ENCODE measurements at regions not wholly inside any gene's neighbourhood (a gene's known extent, or its start where the extent isn't known, plus 50 kb on each side); places are given as distances from the start of the nearest gene placed in this dataset.

DNA sequence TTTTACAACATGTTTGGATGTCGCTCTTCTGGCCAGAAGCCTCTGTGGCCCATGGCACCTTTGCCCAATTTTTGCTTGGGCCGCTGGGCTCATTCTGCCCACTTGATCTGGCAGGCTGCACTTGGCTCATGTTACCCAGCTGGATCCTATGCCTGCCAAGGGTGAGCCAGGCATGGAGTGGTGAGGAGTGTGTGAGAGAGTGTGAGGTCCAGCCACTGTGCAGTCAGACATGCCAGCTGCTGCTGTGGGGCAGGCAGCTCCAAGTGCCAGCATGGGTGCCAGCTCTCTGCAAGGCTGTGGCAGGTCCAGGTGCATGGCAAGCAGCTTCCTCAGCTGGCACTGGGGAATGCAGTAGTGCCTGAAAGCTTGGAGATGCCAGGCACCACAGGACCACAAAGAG lies 71.0 kb downstream of the EBNA1BP2 start:
- TF ChIP-seq, protein P1, sequence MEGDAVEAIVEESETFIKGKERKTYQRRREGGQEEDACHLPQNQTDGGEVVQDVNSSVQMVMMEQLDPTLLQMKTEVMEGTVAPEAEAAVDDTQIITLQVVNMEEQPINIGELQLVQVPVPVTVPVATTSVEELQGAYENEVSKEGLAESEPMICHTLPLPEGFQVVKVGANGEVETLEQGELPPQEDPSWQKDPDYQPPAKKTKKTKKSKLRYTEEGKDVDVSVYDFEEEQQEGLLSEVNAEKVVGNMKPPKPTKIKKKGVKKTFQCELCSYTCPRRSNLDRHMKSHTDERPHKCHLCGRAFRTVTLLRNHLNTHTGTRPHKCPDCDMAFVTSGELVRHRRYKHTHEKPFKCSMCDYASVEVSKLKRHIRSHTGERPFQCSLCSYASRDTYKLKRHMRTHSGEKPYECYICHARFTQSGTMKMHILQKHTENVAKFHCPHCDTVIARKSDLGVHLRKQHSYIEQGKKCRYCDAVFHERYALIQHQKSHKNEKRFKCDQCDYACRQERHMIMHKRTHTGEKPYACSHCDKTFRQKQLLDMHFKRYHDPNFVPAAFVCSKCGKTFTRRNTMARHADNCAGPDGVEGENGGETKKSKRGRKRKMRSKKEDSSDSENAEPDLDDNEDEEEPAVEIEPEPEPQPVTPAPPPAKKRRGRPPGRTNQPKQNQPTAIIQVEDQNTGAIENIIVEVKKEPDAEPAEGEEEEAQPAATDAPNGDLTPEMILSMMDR (IDR thresholded peaks at IDR 0.05) = no peak
- TF ChIP-seq POLR2AphosphoS5 (IDR thresholded peaks at IDR 0.05) = no peak
